ENCODE measurements at regions not wholly inside any gene's neighbourhood (a gene's known extent, or its start where the extent isn't known, plus 50 kb on each side); places are given as distances from the start of the nearest gene placed in this dataset.
"Not testable (repeated sequence)": the region's sequence is repeated elsewhere in the genome, so short reads cannot be mapped to it uniquely, and the experiment has no call there.

- no peak for DNase-seq (ENCODE audit: low read depth, low spot score)
These were observed 201.2 kb upstream of the ERCC4 start for GRCh38 chr16:13718748-13719147.

DNA sequence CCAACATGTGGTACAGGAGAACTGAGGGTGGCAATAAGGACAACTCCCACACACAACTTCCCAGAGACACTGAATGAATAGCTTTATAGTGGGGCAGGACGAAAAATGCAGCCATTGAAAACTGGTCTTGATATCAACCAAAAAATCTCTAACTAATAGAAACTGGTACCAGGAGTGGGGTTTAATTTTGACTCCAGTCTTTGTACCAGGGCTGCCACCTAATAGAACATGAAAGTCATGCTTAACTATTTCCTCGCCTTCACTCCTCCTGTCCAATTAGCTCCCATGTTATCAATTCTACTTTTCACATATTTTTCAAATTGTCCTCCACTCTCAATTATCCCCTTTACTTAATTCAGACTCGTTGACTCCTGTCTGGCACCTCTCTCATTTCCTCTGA lies 192.0 kb upstream of the ERCC4 start:
- DNase-seq (ENCODE audit: low read depth, low spot score) = no peak

- no peak for DNase-seq (ENCODE audit: low read depth, low spot score)
These were observed 186.4 kb upstream of the ERCC4 start for GRCh38 chr16:13733561-13733960.

DNA sequence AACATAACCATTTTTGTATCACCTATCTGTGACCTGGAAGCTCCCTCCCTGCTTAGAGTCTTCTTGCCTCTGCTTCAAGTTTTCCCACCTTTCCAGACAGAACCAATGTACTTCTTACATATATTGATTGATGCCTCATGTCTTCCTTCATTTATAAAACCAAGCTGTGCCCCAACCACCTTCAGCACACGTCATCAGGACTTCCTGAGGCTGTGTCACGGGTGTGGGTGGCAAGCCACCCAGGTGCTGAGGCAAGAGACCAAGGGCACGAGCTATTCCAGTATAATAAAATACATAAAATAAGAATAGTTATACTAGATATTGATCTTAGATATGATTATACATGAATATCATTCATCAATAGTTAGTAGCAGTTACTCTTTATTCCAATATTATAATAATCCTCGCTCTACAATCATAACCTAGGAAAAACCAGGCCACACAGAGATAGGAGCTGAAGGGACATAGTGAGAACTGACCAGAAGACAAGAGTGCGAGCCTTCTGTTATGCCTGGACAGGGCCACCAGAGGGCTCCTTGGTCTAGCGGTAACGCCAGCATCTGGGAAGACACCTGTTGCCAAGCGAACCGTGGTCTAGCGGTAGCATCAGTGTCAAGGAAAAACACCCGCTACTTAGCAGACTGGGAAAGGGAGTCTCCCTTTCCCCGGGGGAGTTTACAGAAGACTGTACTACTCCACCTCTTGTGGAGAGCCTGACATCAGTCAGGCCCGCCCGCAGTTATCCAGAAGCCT lies 180.2 kb upstream of the ERCC4 start:
- not testable (repeated sequence) for DNase-seq (ENCODE audit: low read depth, low spot score)

GRCh38 chr16:13742928-13743327 lies 177.0 kb upstream of the ERCC4 start:
- DNase-seq (ENCODE audit: low read depth, low spot score) = no peak

DNA sequence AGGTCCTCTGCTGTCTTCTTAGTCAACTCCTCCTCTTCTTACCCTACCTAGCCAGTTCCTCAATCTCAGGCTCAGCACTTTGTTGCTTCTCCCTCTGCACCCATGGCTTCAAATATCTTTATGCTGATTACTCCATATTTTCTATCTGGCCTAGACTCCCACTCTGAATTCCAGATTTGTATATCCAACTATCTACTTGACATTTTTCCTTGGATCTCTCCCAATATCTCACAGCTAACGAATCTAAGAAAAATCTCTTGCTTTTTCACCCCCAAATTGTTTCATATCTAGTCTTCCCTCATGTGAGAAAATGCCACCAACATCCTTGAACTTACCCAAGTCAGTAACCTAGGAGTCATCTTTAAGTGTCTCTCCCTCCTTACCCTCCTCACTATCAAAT lies 176.4 kb upstream of the ERCC4 start:
- DNase-seq (ENCODE audit: low read depth, low spot score) = no peak

DNA sequence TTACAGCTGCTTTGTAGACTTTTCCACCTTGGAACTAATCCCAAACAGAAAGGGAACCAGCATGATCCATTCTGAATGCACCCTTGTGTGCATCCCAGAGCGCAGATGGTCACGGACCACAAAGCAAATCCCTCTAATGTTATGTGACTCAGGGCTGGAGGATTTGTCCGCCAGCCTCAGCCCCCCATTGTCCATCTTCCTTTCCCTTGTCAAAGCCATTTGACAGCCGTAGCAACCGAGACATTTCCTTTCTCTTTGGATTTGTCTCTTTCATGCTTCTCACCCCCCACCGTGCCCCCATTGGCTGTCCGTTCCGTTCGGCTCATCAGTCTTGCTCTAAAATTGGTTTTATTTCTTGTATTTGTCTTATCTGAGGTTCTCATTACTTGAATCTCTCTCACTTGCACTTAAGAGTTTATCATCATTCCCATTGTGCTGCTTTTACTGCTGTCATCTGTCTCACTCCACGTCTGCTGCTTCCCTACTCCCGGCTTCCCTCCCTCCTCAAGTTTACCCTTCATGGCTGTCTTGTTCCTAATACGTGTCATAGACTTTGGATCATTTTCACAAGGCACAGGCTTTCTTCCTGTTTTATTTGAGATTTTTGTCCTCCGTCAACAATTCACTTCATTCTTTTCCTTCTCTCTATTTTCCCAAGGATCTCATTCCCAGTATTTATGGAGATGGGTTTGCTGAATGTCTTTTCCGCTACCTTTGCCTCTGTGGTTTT lies 163.4 kb upstream of the ERCC4 start:
- DNase-seq (ENCODE audit: low read depth, low spot score) = no peak

- DNase-seq (ENCODE audit: low read depth, low spot score) = no peak
These were observed 153.6 kb upstream of the ERCC4 start for GRCh38 chr16:13766334-13766733.

DNA sequence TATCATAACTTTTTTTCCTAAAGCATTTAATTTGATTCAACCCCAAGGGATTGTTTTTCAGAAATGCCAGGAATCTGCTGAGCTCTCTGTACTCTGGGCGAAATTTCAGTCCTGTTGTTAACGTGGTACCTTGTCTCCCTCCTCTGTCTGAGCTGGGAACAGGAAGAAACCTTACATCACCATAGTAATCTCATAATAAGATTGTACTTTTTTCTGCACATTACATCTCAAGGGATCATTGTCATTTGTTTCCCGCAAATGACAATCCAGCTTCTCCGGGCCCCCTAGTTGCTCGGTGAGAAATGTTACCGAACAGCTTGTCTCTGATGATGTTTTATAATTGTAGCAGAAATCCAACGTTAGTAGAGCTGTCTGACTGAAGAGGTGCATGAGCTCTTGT lies 152.7 kb upstream of the ERCC4 start:
- no peak for DNase-seq (ENCODE audit: low read depth, low spot score)

- DNase-seq (ENCODE audit: low read depth, low spot score) = no peak
These were observed 151.5 kb upstream of the ERCC4 start for GRCh38 chr16:13768471-13768870.

DNA sequence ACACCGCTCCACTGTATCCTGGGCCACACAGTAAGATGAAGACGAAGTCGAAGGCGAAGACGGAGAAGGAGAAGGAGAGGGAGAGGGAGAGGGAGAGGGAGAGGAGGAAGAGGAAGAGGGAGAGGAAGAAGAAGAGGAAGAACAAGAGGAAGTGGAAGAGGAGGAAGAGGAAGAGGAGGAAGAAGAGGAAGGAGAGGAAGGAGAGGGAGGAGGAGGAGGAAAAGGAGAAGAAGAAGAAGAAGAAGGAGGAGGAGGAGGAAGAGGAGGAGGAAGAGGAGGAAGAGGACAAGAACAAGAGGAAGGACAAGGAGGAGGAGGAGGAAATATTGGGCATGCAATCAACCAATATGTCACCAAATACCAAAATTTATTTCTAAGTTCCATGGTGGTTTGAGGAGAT lies 149.5 kb upstream of the ERCC4 start:
- DNase-seq (ENCODE audit: low read depth, low spot score) = no peak

- DNase-seq (ENCODE audit: low read depth, low spot score) = no peak
These were observed 147.2 kb upstream of the ERCC4 start for GRCh38 chr16:13772782-13773181.

DNA sequence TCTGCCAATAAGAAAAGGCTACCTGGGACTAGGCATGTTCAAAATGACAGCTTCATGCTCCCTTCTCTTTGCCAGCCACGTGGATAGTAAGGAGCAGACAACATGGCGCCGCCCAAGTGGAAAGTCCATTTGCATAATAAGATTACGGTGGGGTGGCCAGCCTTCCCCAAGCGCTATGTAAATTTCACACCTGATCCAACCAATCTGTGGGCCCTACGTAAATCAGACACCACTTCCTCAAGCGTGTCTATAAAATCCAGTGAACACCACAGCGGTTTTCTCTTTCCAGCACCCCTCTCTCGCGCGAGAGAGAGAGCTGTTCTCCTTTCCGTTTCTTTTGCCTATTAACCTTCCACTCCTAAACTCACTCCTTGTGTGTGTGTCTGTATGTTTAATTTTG lies 140.3 kb upstream of the ERCC4 start:
- DNase-seq (ENCODE audit: low read depth, low spot score) = no peak

DNA sequence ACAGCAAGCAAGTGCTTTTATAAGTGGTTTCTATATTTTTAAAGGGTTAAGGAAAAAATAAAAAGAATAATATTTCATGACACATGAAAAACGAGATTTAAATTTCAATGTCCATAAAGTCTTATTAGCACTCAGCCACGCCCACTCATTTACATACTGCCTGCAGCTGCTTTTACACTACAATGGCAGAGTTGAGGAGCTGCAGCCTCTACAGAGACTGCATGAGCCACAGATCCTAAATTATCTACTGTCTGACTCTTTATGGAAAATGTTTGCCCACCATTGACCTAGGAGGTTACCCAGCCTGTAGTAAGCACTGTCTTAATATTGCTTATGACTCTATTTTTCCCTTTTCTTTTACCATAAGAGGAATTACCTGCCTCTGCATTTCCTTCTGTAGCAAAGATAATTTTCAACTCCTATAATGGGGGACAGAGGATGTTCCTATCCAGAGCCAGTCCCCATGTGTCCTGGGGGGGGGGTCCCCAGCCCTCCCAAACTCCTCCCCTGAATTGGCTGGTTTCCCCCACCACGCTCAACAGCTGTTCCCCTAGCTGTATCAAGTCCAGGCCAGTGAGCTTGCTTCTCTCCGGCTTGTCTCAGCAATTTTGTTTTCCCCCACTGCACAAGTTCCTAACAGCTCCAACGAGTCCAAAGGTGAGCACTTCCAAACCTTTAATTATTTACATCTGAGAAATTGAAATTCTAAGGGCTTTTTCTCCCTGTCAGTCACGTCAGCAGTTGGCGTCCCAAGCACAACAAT lies 139.4 kb upstream of the ERCC4 start:
- DNase-seq (ENCODE audit: low read depth, low spot score) = no peak

DNA sequence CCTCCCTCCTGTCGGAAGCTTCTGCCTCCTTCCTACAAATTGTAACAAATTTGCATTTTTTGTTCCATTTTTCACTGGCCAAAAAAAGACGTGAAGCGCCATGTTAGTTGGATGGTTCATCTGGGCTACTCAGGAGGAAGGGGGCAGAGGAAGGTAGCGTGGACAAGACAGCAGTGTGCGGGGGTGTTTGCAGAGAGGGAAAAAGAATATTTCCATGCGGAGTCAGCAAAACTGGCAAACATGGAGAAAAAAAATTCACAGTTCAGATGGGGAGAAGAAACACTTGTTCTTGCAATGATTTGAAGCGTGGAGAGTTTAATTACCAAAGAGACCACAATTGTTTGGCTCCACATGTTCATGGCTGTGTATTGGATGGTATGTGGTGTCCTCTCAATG lies 138.8 kb upstream of the ERCC4 start:
- no peak for DNase-seq (ENCODE audit: low read depth, low spot score)

DNA sequence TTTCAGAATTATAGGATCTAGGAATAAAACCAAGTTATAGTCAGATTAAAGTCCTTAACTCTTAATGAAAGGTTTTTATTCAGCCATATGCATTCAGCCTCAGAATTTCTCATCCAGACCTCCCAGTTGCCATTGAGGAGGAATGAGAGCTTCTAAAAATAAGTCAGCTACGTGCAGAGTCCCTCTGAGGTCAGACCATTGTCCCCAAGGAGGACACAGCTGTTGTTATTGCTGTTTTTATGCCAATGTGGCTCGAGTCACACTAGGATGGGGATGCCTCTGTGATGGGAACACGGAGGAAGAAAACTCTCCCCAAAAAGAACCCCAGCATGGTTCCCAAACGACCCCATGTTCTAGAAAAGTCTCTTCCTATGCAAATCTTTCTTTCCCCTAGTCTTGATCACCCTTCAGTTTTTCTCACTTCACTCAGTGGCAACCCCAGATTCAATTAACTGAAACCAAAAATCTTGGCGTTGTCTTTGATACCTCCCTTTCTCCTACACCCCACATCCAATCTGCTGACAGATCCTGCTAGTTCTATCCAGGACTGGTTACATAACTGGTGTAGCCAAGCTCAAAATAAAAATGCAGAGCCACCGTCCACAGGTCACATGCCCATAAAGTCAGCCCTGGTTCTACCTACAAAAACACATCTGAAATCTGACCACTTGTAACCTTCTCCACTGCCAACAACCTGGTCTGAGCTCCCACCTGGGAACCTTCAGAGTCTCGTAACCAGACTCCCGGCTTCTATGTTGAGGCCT lies 138.2 kb upstream of the ERCC4 start:
- no peak for DNase-seq (ENCODE audit: low read depth, low spot score)

DNA sequence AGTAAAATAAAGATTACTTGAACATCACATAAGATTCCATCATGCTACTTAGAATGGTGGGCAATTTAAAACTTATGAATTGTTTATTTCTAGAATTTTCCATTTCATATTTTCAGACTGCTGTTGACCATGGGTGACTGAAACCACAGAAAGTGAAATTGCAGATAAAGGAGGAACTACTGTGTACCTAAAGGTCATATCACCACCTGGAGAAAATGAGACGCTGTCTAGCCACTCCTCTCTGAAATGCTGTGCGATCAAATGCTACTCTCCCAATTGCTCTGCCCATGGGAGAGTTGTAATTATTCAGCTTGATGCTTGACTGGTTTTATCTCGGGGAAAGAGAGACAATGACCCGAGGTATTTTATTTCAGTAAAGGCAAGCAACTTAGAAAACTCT lies 128.9 kb upstream of the ERCC4 start:
- no peak for DNase-seq (ENCODE audit: low read depth, low spot score)

DNA sequence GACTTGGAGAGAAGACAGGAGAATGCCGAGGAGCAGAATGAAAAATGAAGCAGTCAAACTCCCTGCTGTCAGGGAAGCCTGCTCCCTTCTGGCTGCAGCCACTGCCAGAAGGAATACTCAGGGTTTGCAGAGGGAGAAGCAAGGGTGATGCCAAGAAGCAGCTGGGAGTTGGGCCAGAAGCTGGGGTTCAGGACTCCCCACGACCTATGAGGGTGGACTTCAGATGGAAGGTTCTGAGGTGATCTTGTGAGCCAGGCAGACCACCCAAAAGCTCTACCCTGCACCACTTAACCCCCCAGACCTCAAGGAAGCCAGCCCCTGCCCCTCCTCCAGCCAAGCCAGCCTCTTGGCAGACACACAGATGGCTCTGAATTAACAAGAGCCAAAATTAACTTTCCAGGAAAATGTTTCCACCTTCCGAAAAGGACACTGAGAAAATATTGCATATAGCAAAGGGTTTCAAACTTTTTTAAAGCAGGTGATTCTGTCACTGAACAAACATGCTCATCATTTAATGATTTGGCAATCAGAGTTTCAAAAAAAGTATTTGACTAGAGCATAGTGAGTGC lies 126.0 kb upstream of the ERCC4 start:
- no peak for DNase-seq (ENCODE audit: low read depth, low spot score)

- DNase-seq (ENCODE audit: low read depth, low spot score) = no peak
These were observed 124.8 kb upstream of the ERCC4 start for GRCh38 chr16:13795131-13795530.

GRCh38 chr16:13797718-13798117 lies 122.2 kb upstream of the ERCC4 start:
- no peak for DNase-seq (ENCODE audit: low read depth, low spot score)

DNA sequence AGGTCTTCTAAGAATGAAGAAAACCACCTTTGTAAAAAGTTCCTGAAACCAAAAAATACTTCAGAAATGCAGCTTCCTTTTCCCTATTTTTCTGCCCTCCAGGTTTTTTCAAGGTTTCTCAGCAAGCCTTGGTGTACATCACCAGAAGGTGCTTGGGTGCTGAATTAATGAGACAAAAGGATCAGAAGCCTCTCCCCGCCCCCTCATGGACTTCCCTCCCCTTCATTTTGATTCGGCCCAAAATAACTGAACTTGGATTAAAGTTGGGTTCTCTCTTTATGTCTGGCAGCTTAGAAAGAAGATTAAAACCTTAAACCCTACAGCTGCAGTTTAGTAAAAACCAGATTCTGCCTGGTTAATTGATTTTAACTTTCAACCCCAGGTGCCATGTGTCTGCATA lies 121.7 kb upstream of the ERCC4 start:
- DNase-seq (ENCODE audit: low read depth, low spot score) = no peak

GRCh38 chr16:13803974-13804373 lies 116.0 kb upstream of the ERCC4 start:
- no peak for DNase-seq (ENCODE audit: low read depth, low spot score)

Measured in smooth muscle cell of the brain vasculature (primary cell).